Frontal cortex (tissue), 3 donors: ENCODE measurements at regions not wholly inside any gene's neighbourhood (a gene's known extent, or its start where the extent isn't known, plus 50 kb on each side); places are given as distances from the start of the nearest gene placed in this dataset.
A peak's percentile ranks its signal among the peaks of the same experiment; 100 is the strongest.

Experiments used
- DNase-seq, 2 donors: peaks; one replicate each; pipeline ENCODE4 v3.0.0; 2012; ENCODE audit warnings: low spot score in 2 of 2
- FAIRE-seq: peaks from 2 replicates; lab custom pipeline; 2012; peaks lifted over from hg19 to GRCh38; lab: Jason Lieb, UNC
- donor health status: control.
- donor health status: control.
- donor health status: control.

DNA sequence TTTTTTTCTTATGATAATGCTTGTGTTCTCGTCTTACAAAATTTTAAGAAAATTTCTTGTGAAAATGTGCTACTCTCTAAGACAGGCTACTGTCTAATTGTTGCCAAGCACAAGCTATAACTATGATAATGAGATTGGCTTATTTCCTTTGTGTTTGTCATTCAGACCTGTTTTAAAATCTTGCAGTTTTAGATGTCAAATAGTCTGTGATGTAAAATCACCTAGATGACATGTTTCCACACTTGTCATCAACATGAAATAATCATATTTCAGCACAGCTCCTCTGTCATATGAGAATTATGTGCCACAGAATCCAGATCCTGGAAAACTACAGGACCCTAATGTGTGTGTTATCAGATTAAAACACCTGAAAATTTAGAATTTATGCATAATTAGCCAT lies 539.7 kb downstream of the USP25 start:
- FAIRE-seq (no peak), DNase-seq (no peak)

DNA sequence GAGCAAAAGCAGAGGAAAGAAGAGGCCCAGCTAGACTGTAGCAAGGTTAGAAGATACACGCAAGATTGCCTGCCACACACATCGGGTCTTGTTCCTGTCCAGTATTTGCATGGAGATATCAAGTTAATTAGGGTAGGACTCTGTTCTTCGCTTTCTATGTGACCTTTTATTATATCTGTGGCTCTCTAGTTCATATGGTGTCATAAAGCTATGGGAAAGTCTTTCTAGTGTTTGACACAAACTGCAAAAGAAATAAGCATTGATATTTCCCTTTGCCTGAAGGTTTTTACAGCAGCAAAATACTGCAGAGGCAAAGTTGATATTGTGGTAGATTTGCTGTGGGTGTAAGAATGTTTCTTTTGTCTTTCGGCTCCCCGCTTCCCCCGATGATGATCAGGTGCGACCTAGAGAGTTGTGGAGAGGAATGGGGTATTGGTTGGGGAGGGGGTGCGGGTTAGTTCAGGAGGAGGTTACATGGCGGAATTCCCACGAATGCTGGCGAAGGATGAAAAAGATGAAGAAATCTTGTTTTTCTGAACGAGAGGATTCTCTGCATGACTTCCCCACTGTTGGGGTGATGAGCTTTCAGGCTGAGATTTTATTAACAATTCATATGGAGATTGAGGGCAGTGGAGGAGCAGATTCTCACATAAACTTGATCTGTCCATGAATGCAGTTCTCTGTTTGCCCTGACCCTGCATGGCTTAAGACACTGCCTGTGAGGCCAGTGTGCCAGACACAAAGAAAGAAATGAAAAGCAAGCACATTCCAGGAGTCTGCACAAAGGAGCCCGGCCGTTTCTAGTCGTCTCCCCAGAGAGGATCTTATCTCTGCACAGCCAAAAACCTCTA lies 550.2 kb downstream of the USP25 start:
- no peak for FAIRE-seq
- DNase-seq, result no peak

DNA sequence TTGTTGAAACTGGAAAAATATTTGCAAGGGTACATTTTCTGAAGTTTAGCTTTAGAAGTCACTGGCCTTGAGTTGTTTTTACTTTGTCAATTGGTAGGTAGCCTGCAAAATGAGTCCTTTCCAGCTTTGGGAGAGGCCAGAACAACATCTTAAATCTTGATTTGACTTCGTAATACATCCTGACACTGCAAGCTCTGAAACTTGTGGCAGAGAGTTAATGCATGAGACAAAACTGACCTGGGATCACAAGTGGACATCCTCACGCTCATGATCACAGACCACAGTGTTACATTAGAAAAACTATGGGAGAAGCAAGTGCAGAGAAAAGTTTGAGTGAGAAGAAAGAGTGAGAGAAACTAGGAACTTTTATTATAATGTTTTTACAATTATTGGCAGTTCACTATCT lies 550.9 kb downstream of the USP25 start:
- DNase-seq (no peak), FAIRE-seq (no peak)

DNA sequence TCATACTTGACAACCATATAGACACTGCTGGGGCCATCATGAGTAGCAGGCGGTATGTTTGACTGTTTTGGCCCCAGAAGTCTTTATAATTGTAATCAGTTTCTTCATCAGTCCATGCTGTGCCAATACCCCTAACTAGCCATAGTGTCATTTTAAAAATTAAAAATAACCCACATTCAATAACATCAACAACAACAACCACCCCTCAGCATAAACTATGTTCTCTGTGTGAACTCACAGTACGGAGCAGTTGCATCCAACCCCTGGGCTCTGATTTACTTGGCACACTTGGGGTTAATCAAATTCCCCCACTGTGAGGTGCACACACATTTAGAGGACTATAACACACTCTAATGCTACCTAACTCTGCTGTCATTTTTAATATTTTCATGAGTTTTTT lies 553.7 kb downstream of the USP25 start:
- DNase-seq (no peak), FAIRE-seq (no peak)

DNA sequence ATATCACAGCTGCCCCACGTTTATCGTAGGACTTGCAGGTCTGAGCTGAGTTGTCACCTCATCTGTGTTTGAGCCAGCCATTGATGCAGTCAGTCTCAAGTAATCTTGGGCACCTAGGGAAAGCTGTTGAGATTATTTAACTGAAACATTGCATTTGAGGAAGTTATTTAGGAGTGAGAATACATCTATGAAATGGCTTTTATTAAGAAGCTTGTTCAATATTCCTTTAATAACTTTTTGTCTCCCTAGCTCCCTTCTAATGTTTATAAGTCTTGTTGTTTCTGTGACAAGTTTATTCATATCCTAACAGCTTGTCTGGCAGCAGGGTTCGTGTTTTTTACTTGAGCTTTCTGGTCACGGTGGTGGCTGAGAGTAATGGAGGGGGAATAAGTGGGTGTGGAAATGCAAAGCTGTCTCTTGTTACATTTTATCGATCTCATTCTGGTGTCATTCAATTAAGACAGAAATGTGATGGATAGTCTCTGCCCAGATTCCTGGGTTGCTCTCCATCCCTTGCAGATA lies 555.9 kb downstream of the USP25 start:
- FAIRE-seq, result no peak
- DNase-seq, result no peak

DNA sequence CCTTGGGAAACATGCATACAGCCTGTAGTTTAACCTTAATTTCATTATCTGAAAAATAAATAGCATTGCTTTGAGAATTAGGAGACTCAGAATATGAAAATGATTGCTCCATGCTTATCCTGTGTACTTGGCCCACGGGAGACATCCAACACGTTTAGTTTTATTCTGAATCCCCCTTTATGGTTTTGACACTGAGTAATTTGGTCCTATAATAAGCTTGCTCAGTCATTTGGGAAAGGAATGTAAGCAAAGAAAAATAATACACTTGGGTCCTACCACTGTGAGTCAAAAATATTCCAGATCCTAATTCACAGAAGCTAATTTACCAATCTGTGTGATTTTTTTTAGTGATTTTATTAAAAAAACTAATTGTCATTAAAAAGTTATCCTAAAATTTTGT lies 557.3 kb downstream of the USP25 start:
- FAIRE-seq (no peak), DNase-seq (no peak)

DNA sequence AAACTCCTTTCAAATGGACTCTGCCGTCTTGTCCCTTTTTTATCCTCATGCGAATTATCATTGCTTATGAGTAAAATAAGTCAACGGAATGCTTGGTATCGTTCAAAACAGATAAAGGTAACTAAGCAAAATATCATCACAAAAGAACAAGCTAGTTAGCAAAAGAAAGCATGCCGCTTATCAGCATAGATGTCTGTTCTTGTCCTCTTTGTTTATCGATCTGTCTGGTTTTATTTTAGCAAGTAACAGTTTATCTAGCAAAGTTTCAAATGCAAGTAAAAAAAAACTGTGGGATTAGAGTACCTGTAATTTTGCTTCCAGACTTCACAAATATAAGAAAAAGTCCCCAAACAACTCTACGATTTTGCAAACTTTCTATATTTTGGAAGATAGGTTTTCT lies 561.5 kb downstream of the USP25 start:
- FAIRE-seq, result no peak
- DNase-seq, result no peak

DNA sequence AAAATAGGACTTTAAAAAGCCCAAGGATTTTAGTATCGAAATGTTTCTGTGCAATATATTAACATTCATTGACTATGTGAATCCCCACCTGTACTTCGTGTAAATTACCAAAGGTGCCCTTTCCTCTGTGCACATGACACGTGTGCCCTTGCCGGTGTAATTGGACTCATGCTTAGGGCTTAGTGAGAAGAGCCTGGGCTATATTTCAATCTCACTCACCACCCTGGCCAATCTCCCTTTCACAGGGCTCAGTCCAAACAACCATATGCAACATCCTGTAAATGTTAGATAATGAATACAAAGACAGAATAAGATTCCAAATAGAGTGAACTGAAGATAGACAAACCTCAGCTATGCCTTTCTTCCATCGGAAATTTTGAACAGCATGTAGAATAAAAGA lies 564.3 kb downstream of the USP25 start:
- FAIRE-seq, result no peak
- no peak for DNase-seq

DNA sequence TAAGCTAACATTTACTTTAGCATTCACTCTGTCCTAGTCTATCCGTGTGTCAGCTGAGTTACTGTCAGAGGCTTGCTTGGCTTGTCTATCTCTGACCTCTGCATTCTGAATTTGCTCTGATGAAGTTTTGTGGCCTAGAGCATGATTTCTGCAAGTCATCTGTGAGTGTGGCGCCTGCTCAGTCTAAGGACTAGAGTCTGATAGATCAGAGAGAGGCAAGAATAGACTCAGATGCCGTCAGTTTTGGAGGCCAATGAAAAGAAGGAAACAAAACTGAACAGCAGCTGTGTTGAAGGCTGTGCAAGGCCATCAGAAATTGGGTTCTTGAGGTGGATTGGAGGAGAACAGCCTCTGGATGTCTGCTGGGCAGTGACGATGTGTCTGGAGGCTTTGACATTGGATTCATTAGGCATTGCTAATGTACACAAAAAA lies 573.1 kb downstream of the USP25 start:
- FAIRE-seq (no peak), DNase-seq (no peak)

DNA sequence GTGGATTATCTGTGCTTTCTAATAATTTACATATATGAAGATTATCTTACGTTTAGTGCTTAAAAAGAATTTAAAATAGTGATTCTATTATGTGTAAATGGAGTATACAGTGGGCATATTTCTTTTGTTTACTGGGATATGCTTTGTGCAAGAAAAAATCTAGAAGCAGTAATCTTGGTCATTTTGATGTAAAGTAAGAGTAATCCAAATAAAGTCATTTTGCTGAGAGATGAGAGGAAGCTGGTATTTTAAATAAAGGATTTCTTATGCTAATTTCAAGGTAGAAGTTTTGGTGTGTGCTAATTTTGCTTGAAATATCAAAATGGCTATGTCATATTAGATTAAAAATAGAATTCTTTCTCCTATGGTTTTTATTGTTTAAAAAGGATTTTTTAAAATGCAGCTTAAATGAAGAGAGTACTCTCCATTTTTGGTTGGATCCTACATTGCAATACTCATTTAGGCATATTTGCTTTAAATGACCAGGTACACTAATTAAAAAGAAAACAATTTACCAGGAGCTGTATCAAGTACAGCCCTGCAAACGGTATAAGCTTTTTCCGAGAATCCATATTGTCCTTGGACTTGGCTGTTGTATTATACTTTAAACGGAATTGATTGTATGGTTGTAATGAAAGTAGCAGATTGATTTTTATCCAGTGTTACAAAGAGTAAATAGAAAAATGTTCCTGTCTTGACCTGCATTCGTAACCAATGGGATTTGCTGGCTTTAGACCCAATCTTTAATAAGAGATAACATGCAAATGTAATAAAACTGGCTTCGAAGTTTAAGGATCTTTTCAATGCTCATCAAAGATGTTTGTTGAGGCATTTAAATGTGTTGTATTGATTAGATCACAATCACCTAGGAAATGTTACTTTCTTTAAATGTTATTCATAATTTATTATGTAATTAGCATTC lies 574.7 kb downstream of the USP25 start:
- no peak for DNase-seq
- FAIRE-seq, result no peak

DNA sequence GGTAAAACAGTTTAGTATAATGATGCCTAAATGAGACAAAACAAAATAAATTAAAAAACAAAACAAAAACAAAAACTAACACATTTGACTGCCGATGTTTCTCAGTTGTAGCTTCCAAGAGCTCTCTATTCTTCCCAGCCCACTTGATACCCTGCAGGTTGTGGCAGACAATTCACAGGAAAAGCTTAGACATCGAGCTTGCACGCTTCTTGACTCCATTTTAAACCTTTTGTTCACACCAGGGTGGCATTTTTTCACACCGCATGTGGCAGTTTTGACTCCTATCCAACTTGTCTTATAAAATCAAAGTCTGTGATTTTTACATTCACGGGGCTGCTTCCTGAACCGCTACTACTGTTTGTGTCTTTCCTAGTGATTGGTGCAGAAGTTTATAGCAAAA lies 575.9 kb downstream of the USP25 start:
- DNase-seq, result no peak
- no peak for FAIRE-seq

DNA sequence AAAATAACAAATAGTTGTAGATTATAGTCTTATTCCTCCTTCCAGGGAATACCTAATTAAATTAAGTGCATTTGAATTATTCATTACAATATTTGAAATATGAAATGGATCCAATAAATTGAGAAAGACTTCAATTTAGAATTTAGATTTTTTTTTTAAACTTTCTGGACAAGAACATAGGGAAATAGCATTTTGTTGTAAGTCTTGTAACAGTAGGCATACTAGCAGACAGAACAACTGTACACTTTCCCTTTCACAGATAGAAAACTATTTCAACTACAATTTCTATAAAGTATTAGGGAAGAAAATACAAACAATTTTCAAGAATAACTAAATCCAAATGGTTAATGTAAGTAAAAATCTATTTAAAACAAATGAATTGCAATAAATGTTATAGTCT lies 577.5 kb downstream of the USP25 start:
- FAIRE-seq, result no peak
- no peak for DNase-seq

DNA sequence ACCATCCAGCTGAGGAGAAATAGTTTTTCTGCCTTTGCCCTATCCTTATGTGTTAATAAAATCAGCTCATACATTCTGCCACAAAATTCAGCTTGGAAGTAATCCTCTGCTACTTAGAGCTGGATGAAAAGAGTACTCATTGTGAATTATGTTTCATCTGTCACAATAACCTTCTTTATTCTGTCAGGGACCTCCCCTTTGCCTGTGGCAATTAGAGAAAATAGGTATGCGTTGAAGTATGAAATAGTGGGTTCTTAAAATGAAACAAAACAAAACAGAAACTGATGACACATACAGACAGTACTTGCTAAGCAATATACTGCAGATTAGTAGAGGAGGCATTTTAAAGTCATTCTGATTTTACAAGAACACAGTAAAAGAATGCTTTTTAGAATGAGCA lies 578.5 kb downstream of the USP25 start:
- DNase-seq (no peak), FAIRE-seq (peak; percentile 6)

DNA sequence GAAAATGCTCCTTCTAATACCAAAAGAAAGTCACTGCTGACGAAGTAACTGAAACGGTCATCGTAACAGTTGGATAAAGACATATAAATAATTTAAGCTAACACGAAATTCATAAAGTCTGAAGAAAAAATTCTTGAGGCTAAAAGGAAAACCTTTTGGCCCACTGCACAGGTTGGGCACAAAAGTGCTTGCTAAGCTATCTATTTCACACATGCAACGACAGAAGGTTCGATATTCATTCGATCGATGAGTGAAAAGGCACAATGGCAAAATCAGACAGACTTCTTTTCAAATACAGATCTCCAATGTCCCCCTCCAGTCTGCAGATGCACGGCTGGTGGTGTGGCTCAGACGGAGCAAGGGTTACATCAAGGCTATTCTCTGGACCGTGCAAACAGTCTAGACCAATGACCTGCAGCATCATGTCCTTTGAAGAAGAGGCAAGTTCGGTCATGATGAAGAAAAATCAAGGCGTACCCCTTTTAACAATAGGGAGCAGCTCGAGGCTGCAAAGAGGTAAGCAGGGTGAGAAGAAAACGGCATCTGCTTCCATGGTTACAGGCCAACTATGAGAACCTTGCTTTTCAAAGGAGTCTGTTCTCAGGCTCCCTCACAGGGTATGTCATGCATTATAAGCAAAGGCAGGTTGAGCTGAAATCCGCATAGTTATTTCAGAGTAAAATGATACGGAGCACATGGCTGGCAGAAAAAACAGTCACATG lies 579.6 kb downstream of the USP25 start:
- no peak for DNase-seq
- no peak for FAIRE-seq

DNA sequence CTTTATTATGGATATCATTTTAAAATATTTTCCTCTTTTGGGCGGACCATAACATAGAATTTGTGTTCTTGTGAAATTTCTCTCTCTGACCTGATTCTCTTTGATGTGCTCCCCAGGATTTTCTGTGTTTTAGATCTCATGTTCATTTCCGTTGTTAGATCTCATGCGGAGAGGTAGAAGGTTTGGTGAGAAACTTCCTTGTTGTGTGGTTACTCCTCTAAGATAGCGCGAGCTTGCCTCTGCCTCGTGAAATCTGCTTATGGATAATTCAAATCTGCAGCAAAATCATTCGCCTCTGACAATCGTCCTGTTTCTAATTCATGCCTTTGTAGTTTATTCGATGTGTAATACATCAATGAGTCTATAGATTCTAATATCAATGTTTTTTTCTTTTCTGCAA lies 580.4 kb downstream of the USP25 start:
- DNase-seq (no peak), FAIRE-seq (no peak)

DNA sequence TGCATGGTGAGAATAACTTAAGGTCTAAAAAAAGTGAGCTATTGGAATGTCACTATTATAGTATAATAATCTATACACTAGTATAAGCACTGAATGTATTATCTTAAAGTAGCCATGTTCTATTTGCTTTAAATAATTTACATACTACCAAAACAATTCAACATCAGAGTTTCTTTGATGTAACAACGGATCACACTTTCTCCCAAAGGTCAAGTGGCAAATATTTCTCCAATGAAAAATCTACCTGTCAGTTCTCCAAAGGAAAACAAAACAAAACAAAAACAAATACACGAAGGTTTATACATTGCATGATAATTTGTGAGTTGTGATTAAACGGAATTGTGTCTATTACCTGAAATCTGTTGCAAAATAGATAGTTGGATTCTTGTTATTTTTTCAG lies 581.4 kb downstream of the USP25 start:
- FAIRE-seq (no peak), DNase-seq (no peak)

DNA sequence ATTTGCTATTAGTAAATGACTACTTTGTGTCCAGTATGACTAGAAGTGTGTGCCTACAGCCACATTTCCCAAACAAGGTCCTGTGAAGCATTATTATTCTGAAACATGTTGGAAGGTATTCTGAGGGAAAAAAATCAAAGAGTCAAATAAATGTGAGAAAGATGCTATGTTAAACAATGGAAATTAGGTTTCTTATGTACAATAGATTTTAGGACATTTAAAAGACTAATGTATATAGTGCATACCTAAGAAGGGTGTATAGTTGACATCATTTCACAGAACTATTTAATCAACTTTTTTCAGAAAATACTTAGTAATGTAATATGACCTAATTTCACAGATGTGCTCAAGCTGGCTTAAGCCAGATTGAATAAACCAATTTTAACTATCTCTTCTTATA lies 582.5 kb downstream of the USP25 start:
- no peak for FAIRE-seq

DNA sequence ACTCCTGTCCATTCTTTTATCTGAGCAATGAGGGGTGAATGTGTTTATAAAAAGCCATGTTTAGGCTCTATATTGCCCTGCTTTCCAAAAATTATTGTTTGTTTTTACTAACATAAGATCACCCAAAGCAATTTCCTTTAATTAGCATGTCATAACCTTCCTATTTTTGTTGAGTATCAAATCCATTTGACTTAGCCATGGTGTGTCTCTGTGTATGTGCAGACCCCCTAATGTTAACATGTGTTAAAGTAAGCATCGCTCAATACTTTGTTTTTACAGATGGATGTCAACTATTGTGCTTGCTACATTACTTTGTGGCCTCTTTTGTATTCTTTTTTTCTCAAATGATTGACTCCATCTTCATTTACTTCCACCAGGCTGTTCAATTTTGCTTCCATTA lies 585.4 kb downstream of the USP25 start:
- DNase-seq (no peak), FAIRE-seq (no peak)

More for the DNA sequence above, 582.5 kb downstream of the USP25 start:
- no peak for DNase-seq

DNA sequence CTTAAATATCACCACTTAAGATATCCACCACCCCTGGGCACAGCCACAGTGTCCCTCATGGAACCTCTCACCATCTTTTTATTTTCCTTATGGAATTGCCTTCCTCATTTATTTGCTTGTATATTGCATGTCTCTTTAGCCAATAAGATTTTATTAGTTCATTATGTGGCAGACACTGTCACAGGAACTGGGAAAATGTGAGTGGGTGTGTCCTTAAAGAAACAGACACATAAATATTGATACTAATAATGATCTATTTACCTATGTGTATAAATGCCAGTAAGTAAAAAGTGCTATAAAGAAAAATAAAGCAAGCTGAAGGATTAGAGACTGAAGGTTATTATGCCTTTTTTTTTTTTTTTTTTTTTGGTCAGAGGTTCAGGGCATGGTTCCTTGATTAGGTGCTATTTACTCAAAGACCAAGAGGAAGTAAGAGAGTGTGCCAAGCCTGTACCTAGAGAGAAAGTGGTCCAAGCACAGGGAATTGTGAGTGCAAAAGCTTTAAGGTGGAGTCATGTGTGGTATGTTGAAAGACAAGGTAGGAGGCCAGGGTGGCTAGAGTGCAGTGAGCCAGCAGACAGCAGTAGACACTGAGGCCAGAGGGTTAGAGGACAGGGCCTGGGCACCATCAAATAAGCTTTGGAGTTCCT lies 589.0 kb downstream of the USP25 start:
- no peak for FAIRE-seq
- DNase-seq, result no peak

DNA sequence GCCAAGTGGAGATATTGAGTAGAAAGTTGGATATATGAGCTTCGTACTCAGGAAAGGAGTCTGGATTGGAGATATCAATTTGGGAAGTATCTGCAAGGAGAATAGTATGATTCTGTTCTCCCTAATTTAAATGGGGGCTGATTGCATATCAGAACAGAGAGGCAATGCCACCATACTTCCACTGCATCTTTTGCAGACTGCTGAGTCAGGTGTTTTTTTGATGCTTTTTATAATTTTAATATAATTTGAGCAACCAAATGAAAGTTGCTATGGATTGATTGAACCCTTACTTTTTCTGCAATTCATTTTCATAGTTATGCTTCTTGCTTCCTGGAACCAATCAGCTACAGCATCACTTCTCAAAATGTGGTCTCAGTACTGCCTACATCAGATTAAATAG lies 590.3 kb downstream of the USP25 start:
- DNase-seq, result no peak
- FAIRE-seq, result no peak
